ENCODE measurements at regions not wholly inside any gene's neighbourhood (a gene's known extent, or its start where the extent isn't known, plus 50 kb on each side); places are given as distances from the start of the nearest gene placed in this dataset.

- no peak overlapping the region for H3K27ac ChIP-seq
- no peak for DNase-seq (ENCODE audit: low read depth in 1 of 2, low spot score in 1 of 2)
- H3K4me3 ChIP-seq: no peak overlapping the region
- H3K27me3 ChIP-seq: no peaks in the 10 kb centered on the region
- no peaks in the 10 kb centered on the region for H3K4me1 ChIP-seq (ENCODE audit: low read depth)
- H3K36me3 ChIP-seq: no peaks in the 10 kb centered on the region
- TF ChIP-seq CTCF (IDR thresholded peaks at IDR 0.05; ENCODE audit: low read depth, low read length): no peak
- no peaks in the 10 kb centered on the region for H3K9me3 ChIP-seq (ENCODE audit: low read depth)
Observed at GRCh38 chr2:215883799-215884198, 129.6 kb downstream of the MREG start.

GRCh38 chr2:215882689-215883088, 130.7 kb downstream of the MREG start:
- Histone ChIP-seq H3K4me1 (ENCODE audit: low read depth) (no peaks in the 10 kb centered on the region), H3K27ac (no peak overlapping the region), H3K36me3 (no peaks in the 10 kb centered on the region), H3K27me3 (no peaks in the 10 kb centered on the region), H3K9me3 (ENCODE audit: low read depth) (no peaks in the 10 kb centered on the region), H3K4me3 (no peak overlapping the region)
- no peak for TF ChIP-seq CTCF (IDR thresholded peaks at IDR 0.05; ENCODE audit: low read depth, low read length)
- no peak for DNase-seq (ENCODE audit: low read depth in 1 of 2, low spot score in 1 of 2)

GRCh38 chr2:215881582-215881981, 131.8 kb downstream of the MREG start:
- Histone ChIP-seq H3K36me3 (no peaks in the 10 kb centered on the region), H3K4me3 (no peak overlapping the region), H3K9me3 (ENCODE audit: low read depth) (no peaks in the 10 kb centered on the region), H3K27ac (no peak overlapping the region), H3K4me1 (ENCODE audit: low read depth) (no peaks in the 10 kb centered on the region), H3K27me3 (no peaks in the 10 kb centered on the region)
- no peak for DNase-seq (ENCODE audit: low read depth in 1 of 2, low spot score in 1 of 2)
- no peak for TF ChIP-seq CTCF (IDR thresholded peaks at IDR 0.05; ENCODE audit: low read depth, low read length)

- Histone ChIP-seq H3K27ac (no peak overlapping the region), H3K36me3 (no peaks in the 10 kb centered on the region), H3K9me3 (ENCODE audit: low read depth) (no peaks in the 10 kb centered on the region), H3K4me3 (no peak overlapping the region), H3K27me3 (no peaks in the 10 kb centered on the region), H3K4me1 (ENCODE audit: low read depth) (no peaks in the 10 kb centered on the region)
- TF ChIP-seq CTCF (IDR thresholded peaks at IDR 0.05; ENCODE audit: low read depth, low read length): no peak
- no peak for DNase-seq (ENCODE audit: low read depth in 1 of 2, low spot score in 1 of 2)
Observed at GRCh38 chr2:215880970-215881369, 132.4 kb downstream of the MREG start.

GRCh38 chr2:215879977-215880940, 133.1 kb downstream of the MREG start:
- H3K27ac ChIP-seq: no peak overlapping the region
- H3K9me3 ChIP-seq (ENCODE audit: low read depth): no peaks in the 10 kb centered on the region
- H3K27me3 ChIP-seq: no peaks in the 10 kb centered on the region
- no peak overlapping the region for H3K4me3 ChIP-seq
- DNase-seq (ENCODE audit: low read depth in 1 of 2, low spot score in 1 of 2): no peak
- H3K4me1 ChIP-seq (ENCODE audit: low read depth): no peaks in the 10 kb centered on the region
- TF ChIP-seq CTCF (IDR thresholded peaks at IDR 0.05; ENCODE audit: low read depth, low read length): no peak
- H3K36me3 ChIP-seq: no peaks in the 10 kb centered on the region
